ENCODE measurements at regions not wholly inside any gene's neighbourhood (a gene's known extent, or its start where the extent isn't known, plus 50 kb on each side); places are given as distances from the start of the nearest gene placed in this dataset.

GRCh38 chr14:85234156-85235025 is 295.6 kb upstream of the FLRT2 start:
- DNase-seq = no peak

- DNase-seq = no peak
Measured at GRCh38 chr14:85235868-85236267, 294.1 kb upstream of the FLRT2 start.

- DNase-seq = no peak
Measured at GRCh38 chr14:85236296-85236695, 293.6 kb upstream of the FLRT2 start.

- no peak for DNase-seq
Measured at GRCh38 chr14:85239791-85240190, 290.2 kb upstream of the FLRT2 start.

GRCh38 chr14:85241022-85241855 is 288.7 kb upstream of the FLRT2 start:
- DNase-seq = no peak

GRCh38 chr14:85242666-85243065 is 287.3 kb upstream of the FLRT2 start:
- DNase-seq = no peak

GRCh38 chr14:85243321-85243720 is 286.6 kb upstream of the FLRT2 start:
- DNase-seq = no peak

GRCh38 chr14:85247071-85247470 is 282.9 kb upstream of the FLRT2 start:
- DNase-seq = no peak

- no peak for DNase-seq
Measured at GRCh38 chr14:85248881-85249635, 280.9 kb upstream of the FLRT2 start.

GRCh38 chr14:85250414-85251189 is 279.3 kb upstream of the FLRT2 start:
- DNase-seq = no peak

GRCh38 chr14:85252011-85252410 is 277.9 kb upstream of the FLRT2 start:
- no peak for DNase-seq

- no peak for DNase-seq
Measured at GRCh38 chr14:85254711-85255110, 275.2 kb upstream of the FLRT2 start.

- DNase-seq = no peak
Measured at GRCh38 chr14:85257287-85257686, 272.7 kb upstream of the FLRT2 start.

- DNase-seq = no peak
Measured at GRCh38 chr14:85263916-85264675, 265.8 kb upstream of the FLRT2 start.

GRCh38 chr14:85273099-85273677 is 256.8 kb upstream of the FLRT2 start:
- DNase-seq = no peak

- DNase-seq = no peak
Measured at GRCh38 chr14:85273952-85274351, 256.0 kb upstream of the FLRT2 start.

- no peak for DNase-seq
Measured at GRCh38 chr14:85276161-85276978, 253.6 kb upstream of the FLRT2 start.

- DNase-seq = no peak
Measured at GRCh38 chr14:85276979-85277228, 253.0 kb upstream of the FLRT2 start.

GRCh38 chr14:85279407-85279806 is 250.5 kb upstream of the FLRT2 start:
- DNase-seq = no peak

- no peak for DNase-seq
Measured at GRCh38 chr14:85280074-85280473, 249.9 kb upstream of the FLRT2 start.

GRCh38 chr14:85281921-85282320 is 248.0 kb upstream of the FLRT2 start:
- DNase-seq = no peak
